HEK293 (cell line): ENCODE measurements at regions not wholly inside any gene's neighbourhood (a gene's known extent, or its start where the extent isn't known, plus 50 kb on each side); places are given as distances from the start of the nearest gene placed in this dataset.

Experiments used
- CTCF ChIA-PET: fragments of 350-600 bp; formaldehyde crosslinking; extraction: SDS; loops from one replicate; lab custom pipeline; 2021; ENCODE audit warnings: antibody characterized with exemption; lab: Yijun Ruan, JAX
- POLR2A ChIA-PET: fragments of 300-600 bp; formaldehyde crosslinking; extraction: SDS; loops from one replicate; lab custom pipeline; 2020; ENCODE audit warnings: antibody characterized with exemption, inconsistent platforms; lab: Yijun Ruan, JAX
- H3K27ac ChIP-seq: fragments of 200-500 bp; sonication (Bioruptor generic); 2 replicates; pipeline ENCODE4 v1.5.1; 2014; ENCODE audit warnings: low read depth, low read length, control low read depth, inconsistent platforms; ENCODE audit errors: extremely low read depth
- H3K36me3 ChIP-seq, 2 experiments: fragments of 200-500 bp in 1 of 2; sonication (Bioruptor generic) in 1 of 2; 1 replicate in 1 of 2; 2 replicates in 1 of 2; pipeline ENCODE4 v1.5.1; 2014 to 2017; ENCODE audit warnings: inconsistent platforms in 2 of 2, low read length in 2 of 2; ENCODE audit not compliant: control insufficient read depth in 2 of 2, insufficient read depth in 1 of 2
- H3K4me1 ChIP-seq: fragments of 200-500 bp; sonication (Bioruptor generic); 2 replicates; pipeline ENCODE4 v1.5.1; 2014; ENCODE audit warnings: mild to moderate bottlenecking, low read length, inconsistent platforms; ENCODE audit not compliant: control insufficient read depth, insufficient read depth
- H3K4me3 ChIP-seq: 2 replicates; pipeline ENCODE4 v1.5.1; 2011; ENCODE audit warnings: low read depth, mild to moderate bottlenecking, control low read depth, low read length, moderate library complexity
- H3K9me3 ChIP-seq: fragments of 200-500 bp; sonication (Bioruptor generic); 2 replicates; pipeline ENCODE4 v1.5.1; 2014; ENCODE audit warnings: low read depth, low read length, inconsistent platforms; ENCODE audit not compliant: control insufficient read depth, insufficient read depth
- GLI2 ChIP-seq: fragments of 450-650 bp; formaldehyde crosslinking; IDR thresholded peaks from 2 replicates; pipeline ENCODE4; 2017; ENCODE audit warnings: missing biosample characterization, missing genetic modification characterization, low read depth, borderline replicate concordance
- KLF10 ChIP-seq: fragments of 450-650 bp; IDR thresholded peaks from 2 replicates; pipeline ENCODE4 v1.5.1; 2018; ENCODE audit warnings: missing biosample characterization, mild to moderate bottlenecking, missing genetic modification characterization
- KLF8 ChIP-seq: fragments of 450-650 bp; formaldehyde crosslinking; IDR thresholded peaks from 2 replicates; pipeline ENCODE4 v1.5.1; 2016; ENCODE audit warnings: missing biosample characterization, missing genetic modification characterization
- SCRT1 ChIP-seq: fragments of 450-650 bp; formaldehyde crosslinking; IDR thresholded peaks from 2 replicates; pipeline ENCODE4 v1.5.1; 2016; ENCODE audit warnings: missing biosample characterization, missing genetic modification characterization, borderline replicate concordance
- TRIM28 ChIP-seq: IDR thresholded peaks from 2 replicates; pipeline ENCODE4 v1.6.1; 2011; ENCODE audit warnings: low read length, control low read depth, borderline replicate concordance
- ZBTB20 ChIP-seq: fragments of 450-650 bp; formaldehyde crosslinking; IDR thresholded peaks from 2 replicates; pipeline ENCODE4 v1.5.1; 2016; ENCODE audit warnings: missing biosample characterization, missing genetic modification characterization
- ZBTB7A ChIP-seq: fragments of 450-650 bp; formaldehyde crosslinking; IDR thresholded peaks from 2 replicates; pipeline ENCODE4 v1.5.1; 2016; ENCODE audit warnings: low read depth, missing biosample characterization, missing genetic modification characterization
- ZIC2 ChIP-seq: fragments of 450-650 bp; formaldehyde crosslinking; IDR thresholded peaks from 2 replicates; pipeline ENCODE4 v1.5.1; 2016; ENCODE audit warnings: missing biosample characterization, missing genetic modification characterization
- ZNF140 ChIP-seq: fragments of 450-650 bp; formaldehyde crosslinking; IDR thresholded peaks from 2 replicates; pipeline ENCODE4 v1.5.1; 2016; ENCODE audit warnings: missing biosample characterization, missing genetic modification characterization
- ZNF16 ChIP-seq: fragments of 450-650 bp; formaldehyde crosslinking; IDR thresholded peaks from 2 replicates; pipeline ENCODE4 v1.5.1; 2016; ENCODE audit warnings: low read depth, missing biosample characterization, missing genetic modification characterization
- ZNF214 ChIP-seq: fragments of 450-650 bp; formaldehyde crosslinking; IDR thresholded peaks from 2 replicates; pipeline ENCODE4 v1.5.1; 2017; ENCODE audit warnings: missing biosample characterization, mild to moderate bottlenecking, missing genetic modification characterization, borderline replicate concordance
- ZNF292 ChIP-seq: fragments of 450-650 bp; formaldehyde crosslinking; IDR thresholded peaks from 2 replicates; pipeline ENCODE4 v1.5.1; 2016; ENCODE audit warnings: low read depth, missing biosample characterization, missing genetic modification characterization, borderline replicate concordance
- ZNF335 ChIP-seq: fragments of 450-650 bp; formaldehyde crosslinking; conservative IDR thresholded peaks from 2 replicates; pipeline ENCODE4 v1.5.1; 2016; ENCODE audit warnings: missing biosample characterization, missing genetic modification characterization
- ZNF366 ChIP-seq: fragments of 450-650 bp; formaldehyde crosslinking; conservative IDR thresholded peaks from 2 replicates; pipeline ENCODE4 v1.5.1; 2016; ENCODE audit warnings: missing biosample characterization, missing genetic modification characterization
- ZNF501 ChIP-seq: fragments of 450-650 bp; formaldehyde crosslinking; IDR thresholded peaks from 2 replicates; pipeline ENCODE4 v1.5.1; 2016; ENCODE audit warnings: missing biosample characterization, missing genetic modification characterization
- ZNF529 ChIP-seq: fragments of 450-650 bp; formaldehyde crosslinking; IDR thresholded peaks from 2 replicates; pipeline ENCODE4 v1.5.1; 2017; ENCODE audit warnings: missing genetic modification characterization, missing biosample characterization; ENCODE audit not compliant: insufficient replicate concordance
- ZNF623 ChIP-seq: fragments of 450-650 bp; formaldehyde crosslinking; IDR thresholded peaks from 2 replicates; pipeline ENCODE4 v1.5.1; 2016; ENCODE audit warnings: missing biosample characterization, missing genetic modification characterization
- ZNF701 ChIP-seq: fragments of 450-650 bp; formaldehyde crosslinking; IDR thresholded peaks from 2 replicates; pipeline ENCODE4 v1.5.1; 2016; ENCODE audit warnings: missing biosample characterization, missing genetic modification characterization
- ZNF768 ChIP-seq: fragments of 450-650 bp; formaldehyde crosslinking; IDR thresholded peaks from 2 replicates; pipeline ENCODE4 v1.5.1; 2018; ENCODE audit warnings: missing biosample characterization, mild to moderate bottlenecking, missing genetic modification characterization
- ZSCAN30 ChIP-seq: fragments of 450-650 bp; IDR thresholded peaks from 2 replicates; pipeline ENCODE4 v1.5.1; 2018; ENCODE audit warnings: missing biosample characterization, mild to moderate bottlenecking, missing genetic modification characterization, moderate library complexity
- ZSCAN4 ChIP-seq: fragments of 450-650 bp; formaldehyde crosslinking; IDR thresholded peaks from 2 replicates; pipeline ENCODE4 v1.5.1; 2017; ENCODE audit warnings: missing biosample characterization, missing genetic modification characterization
- TF ChIP-seq, protein P1 (sequence below): fragments of 450-650 bp; formaldehyde crosslinking; IDR thresholded peaks from 2 replicates; pipeline ENCODE4 v1.5.1; 2016; ENCODE audit warnings: missing biosample characterization, missing genetic modification characterization
- TF ChIP-seq, protein P2 (sequence below): fragments of 450-650 bp; formaldehyde crosslinking; IDR thresholded peaks from 2 replicates; pipeline ENCODE4 v1.5.1; 2016; ENCODE audit warnings: missing biosample characterization, missing genetic modification characterization

DNA sequence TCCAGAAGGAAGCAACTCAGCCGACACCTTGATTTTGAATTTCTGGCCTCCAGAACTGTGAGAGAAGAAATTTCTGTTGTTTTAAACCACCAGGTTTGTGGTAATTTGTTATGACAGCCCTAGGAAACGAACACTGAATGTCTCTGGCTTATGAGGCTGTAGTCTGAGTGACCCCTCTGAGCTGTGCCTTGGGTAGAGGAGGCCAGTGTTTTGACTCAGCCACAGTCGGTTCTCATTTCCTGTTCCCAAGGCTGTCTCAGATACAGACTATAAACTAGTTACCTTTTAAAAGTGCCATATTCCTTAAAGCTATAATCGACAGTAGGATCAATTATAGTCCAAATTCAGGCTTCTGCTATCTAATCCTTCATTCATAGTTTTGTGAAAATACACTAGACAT is 391.2 kb upstream of the MAP3K7 start:
- H3K9me3 ChIP-seq: no peaks in the 10 kb centered on the region
- H3K27ac ChIP-seq: no peak overlapping the region
- TF ChIP-seq ZNF214 (tag by site-specific recombination): no peak
- TF ChIP-seq ZNF335: no peak
- no peak for TF ChIP-seq ZNF768 (tag by site-specific recombination)
- no peak for TF ChIP-seq ZNF140 (tag by site-specific recombination)
- TF ChIP-seq ZNF292 (tag by site-specific recombination): no peak
- TF ChIP-seq, all 188 proteins: peak for 0
- no peak overlapping the region for H3K4me3 ChIP-seq
- CTCF ChIA-PET: interaction anchor here (0.6 kb wide), 1 partner anchor 927 kb away, joined by 4 read pairs; no protein-coding TSS in a partner anchor
- H3K36me3 ChIP-seq: no peaks in the 10 kb centered on the region
- POLR2A ChIA-PET: no interaction called here
- H3K4me1 ChIP-seq: no peaks in the 10 kb centered on the region

DNA sequence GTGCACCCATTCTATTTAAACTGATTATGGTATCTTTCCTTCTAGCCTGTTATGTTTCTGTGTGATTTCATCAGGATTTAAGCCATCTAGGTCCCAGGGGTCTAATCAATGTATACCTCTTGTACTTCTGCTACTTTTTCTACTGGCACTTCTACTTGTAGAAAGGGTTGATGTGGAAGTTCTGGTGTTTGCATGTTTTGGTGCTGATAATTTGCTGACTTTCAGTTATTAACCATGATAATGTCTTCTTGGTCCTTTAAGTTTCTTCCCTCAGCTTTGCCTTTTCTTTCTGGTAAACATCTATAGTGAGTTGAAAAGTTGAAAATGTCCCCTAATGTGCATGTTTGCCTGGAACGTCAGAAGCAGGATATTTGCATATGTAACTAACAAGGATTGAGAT is 390.6 kb upstream of the MAP3K7 start:
- H3K4me3 ChIP-seq: no peak overlapping the region
- POLR2A ChIA-PET: no interaction called here
- no peak overlapping the region for H3K27ac ChIP-seq
- no peak for TF ChIP-seq ZNF529 (tag by site-specific recombination)
- TF ChIP-seq, all 188 proteins: peak for 0
- Histone ChIP-seq H3K36me3 (no peaks in the 10 kb centered on the region), H3K4me1 (no peaks in the 10 kb centered on the region), H3K9me3 (no peaks in the 10 kb centered on the region)
- CTCF ChIA-PET: interaction anchor here (0.7 kb wide), 1 partner anchor 298 kb away, joined by 3 read pairs; no protein-coding TSS in a partner anchor

- no peak for TF ChIP-seq ZNF501 (tag by site-specific recombination)
- no peak for TF ChIP-seq ZNF16 (tag by site-specific recombination)
- Histone ChIP-seq H3K9me3 (no peaks in the 10 kb centered on the region), H3K36me3 (no peaks in the 10 kb centered on the region), H3K4me3 (no peak overlapping the region), H3K4me1 (no peaks in the 10 kb centered on the region), H3K27ac (no peak overlapping the region)
- CTCF ChIA-PET: no interaction called here
- POLR2A ChIA-PET: no interaction called here
These were observed 389.5 kb upstream of the MAP3K7 start for GRCh38 chr6:90976341-90976740.

DNA sequence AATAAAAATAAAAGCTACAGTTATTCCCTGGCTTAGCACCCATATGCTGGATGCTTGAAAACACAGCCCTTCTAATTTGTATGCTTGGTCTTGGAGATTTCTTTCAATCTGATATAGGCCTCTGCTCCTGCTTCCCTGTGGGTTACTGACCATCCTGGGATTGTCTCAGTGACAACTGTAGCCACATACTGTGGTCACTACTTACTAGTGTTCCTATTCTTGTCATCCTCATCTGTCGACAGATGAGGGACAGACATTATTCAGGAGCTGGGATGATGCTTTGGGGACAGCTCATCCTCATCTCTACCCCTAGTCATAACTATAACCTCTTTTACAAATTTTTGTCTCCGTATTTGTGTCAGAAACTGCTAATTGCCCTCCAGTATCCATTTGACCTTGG is 388.9 kb upstream of the MAP3K7 start:
- CTCF ChIA-PET: interaction anchor here (0.8 kb wide), 1 partner anchor 1667 kb away, joined by 3 read pairs; no protein-coding TSS in a partner anchor
- Histone ChIP-seq H3K27ac (no peak overlapping the region), H3K36me3 (no peaks in the 10 kb centered on the region), H3K4me3 (no peak overlapping the region), H3K4me1 (no peaks in the 10 kb centered on the region), H3K9me3 (no peaks in the 10 kb centered on the region)
- no peak for TF ChIP-seq ZNF366 (tag by site-specific recombination)
- TF ChIP-seq TRIM28: no peak
- TF ChIP-seq, protein P1, sequence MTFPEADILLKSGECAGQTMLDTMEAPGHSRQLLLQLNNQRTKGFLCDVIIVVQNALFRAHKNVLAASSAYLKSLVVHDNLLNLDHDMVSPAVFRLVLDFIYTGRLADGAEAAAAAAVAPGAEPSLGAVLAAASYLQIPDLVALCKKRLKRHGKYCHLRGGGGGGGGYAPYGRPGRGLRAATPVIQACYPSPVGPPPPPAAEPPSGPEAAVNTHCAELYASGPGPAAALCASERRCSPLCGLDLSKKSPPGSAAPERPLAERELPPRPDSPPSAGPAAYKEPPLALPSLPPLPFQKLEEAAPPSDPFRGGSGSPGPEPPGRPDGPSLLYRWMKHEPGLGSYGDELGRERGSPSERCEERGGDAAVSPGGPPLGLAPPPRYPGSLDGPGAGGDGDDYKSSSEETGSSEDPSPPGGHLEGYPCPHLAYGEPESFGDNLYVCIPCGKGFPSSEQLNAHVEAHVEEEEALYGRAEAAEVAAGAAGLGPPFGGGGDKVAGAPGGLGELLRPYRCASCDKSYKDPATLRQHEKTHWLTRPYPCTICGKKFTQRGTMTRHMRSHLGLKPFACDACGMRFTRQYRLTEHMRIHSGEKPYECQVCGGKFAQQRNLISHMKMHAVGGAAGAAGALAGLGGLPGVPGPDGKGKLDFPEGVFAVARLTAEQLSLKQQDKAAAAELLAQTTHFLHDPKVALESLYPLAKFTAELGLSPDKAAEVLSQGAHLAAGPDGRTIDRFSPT (tag by site-specific recombination): no peak
- no peak for TF ChIP-seq ZBTB7A (tag by site-specific recombination)
- no peak for TF ChIP-seq SCRT1
- no peak for TF ChIP-seq ZNF768 (tag by site-specific recombination)
- no peak for TF ChIP-seq ZSCAN4 (tag by site-specific recombination)
- no peak for TF ChIP-seq ZNF701
- TF ChIP-seq ZSCAN30 (tag by site-specific recombination): no peak
- no peak for TF ChIP-seq KLF10 (tag by site-specific recombination)
- no peak for TF ChIP-seq GLI2 (tag by site-specific recombination)
- TF ChIP-seq ZIC2: no peak
- TF ChIP-seq ZBTB20 (tag by site-specific recombination): no peak
- no peak for TF ChIP-seq ZNF623 (tag by site-specific recombination)
- no peak for TF ChIP-seq KLF8 (tag by site-specific recombination)
- TF ChIP-seq, protein P2, sequence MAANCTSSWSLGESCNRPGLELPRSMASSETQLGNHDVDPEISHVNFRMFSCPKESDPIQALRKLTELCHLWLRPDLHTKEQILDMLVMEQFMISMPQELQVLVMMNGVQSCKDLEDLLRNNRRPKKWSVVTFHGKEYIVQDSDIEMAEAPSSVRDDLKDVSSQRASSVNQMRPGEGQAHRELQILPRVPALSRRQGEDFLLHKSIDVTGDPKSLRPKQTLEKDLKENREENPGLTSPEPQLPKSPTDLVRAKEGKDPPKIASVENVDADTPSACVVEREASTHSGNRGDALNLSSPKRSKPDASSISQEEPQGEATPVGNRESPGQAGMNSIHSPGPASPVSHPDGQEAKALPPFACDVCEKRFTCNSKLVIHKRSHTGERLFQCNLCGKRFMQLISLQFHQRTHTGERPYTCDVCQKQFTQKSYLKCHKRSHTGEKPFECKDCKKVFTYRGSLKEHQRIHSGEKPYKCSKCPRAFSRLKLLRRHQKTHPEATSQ: no peak
- POLR2A ChIA-PET: no interaction called here
